ENCODE measurements at regions not wholly inside any gene's neighbourhood (a gene's known extent, or its start where the extent isn't known, plus 50 kb on each side); places are given as distances from the start of the nearest gene placed in this dataset.

GRCh38 chr3:145387211-145387610 is 773.8 kb downstream of the PLOD2 start:
- Histone ChIP-seq H3K79me2 (replicated peaks; ENCODE audit: insufficient read depth, low read length) (no peaks in the 10 kb centered on the region), H2AFZ (ENCODE audit: low read depth, low read length) (no peak overlapping the region), H4K20me1 (ENCODE audit: insufficient read depth) (no peaks in the 10 kb centered on the region), H3F3A (ENCODE audit: insufficient read depth, low read length, poor library complexity, severe bottlenecking) (no peaks in the 10 kb centered on the region), H3K9ac (ENCODE audit: low read length) (no peak overlapping the region), H3K36me3 (ENCODE audit: insufficient read depth, low read length) (no peaks in the 10 kb centered on the region), H3K4me2 (ENCODE audit: low read length) (no peak overlapping the region), H3K9me2 (ENCODE audit: insufficient read depth, low read length) (no peaks in the 10 kb centered on the region), H3K9me3 (ENCODE audit: low read length) (no peaks in the 10 kb centered on the region), H3K27ac (ENCODE audit: low read length) (no peak overlapping the region), H3K27me3 (ENCODE audit: insufficient read depth, low read depth, low read length) (no peaks in the 10 kb centered on the region), H3K4me3 (ENCODE audit: low read length) (no peak overlapping the region)
- no peak for TF ChIP-seq EP300 (conservative IDR thresholded peaks at IDR 0.05; ENCODE audit: poor library complexity, severe bottlenecking)
- no peak for TF ChIP-seq RAD21 (conservative IDR thresholded peaks at IDR 0.05)
- no peak for TF ChIP-seq EZH2 (IDR thresholded peaks at IDR 0.05; ENCODE audit: borderline replicate concordance, insufficient read depth, low read length, poor library complexity, severe bottlenecking)
- TF ChIP-seq MXI1 (conservative IDR thresholded peaks at IDR 0.05; ENCODE audit: poor library complexity, severe bottlenecking): no peak
- no peak for TF ChIP-seq SMC3 (conservative IDR thresholded peaks at IDR 0.05; ENCODE audit: poor library complexity)
- no peak for TF ChIP-seq TAF1 (IDR thresholded peaks at IDR 0.05; ENCODE audit: low read depth)

GRCh38 chr3:145395421-145395820 is 765.6 kb downstream of the PLOD2 start:
- Histone ChIP-seq H3K9ac (ENCODE audit: low read length) (no peak overlapping the region), H3F3A (ENCODE audit: insufficient read depth, low read length, poor library complexity, severe bottlenecking) (no peaks in the 10 kb centered on the region), H3K27ac (ENCODE audit: low read length) (no peak overlapping the region), H4K20me1 (ENCODE audit: insufficient read depth) (no peaks in the 10 kb centered on the region), H3K27me3 (ENCODE audit: insufficient read depth, low read depth, low read length) (no peaks in the 10 kb centered on the region), H3K36me3 (ENCODE audit: insufficient read depth, low read length) (no peaks in the 10 kb centered on the region), H3K9me3 (ENCODE audit: low read length) (no peaks in the 10 kb centered on the region), H3K4me3 (ENCODE audit: low read length) (no peak overlapping the region), H2AFZ (ENCODE audit: low read depth, low read length) (no peak overlapping the region), H3K79me2 (replicated peaks; ENCODE audit: insufficient read depth, low read length) (no peaks in the 10 kb centered on the region), H3K4me2 (ENCODE audit: low read length) (no peak overlapping the region), H3K9me2 (ENCODE audit: insufficient read depth, low read length) (no peaks in the 10 kb centered on the region)
- TF ChIP-seq SMC3 (conservative IDR thresholded peaks at IDR 0.05; ENCODE audit: poor library complexity): no peak
- TF ChIP-seq MXI1 (conservative IDR thresholded peaks at IDR 0.05; ENCODE audit: poor library complexity, severe bottlenecking): no peak
- TF ChIP-seq RAD21 (conservative IDR thresholded peaks at IDR 0.05): no peak
- no peak for TF ChIP-seq POLR2AphosphoS5 (IDR thresholded peaks at IDR 0.05)
- no peak for TF ChIP-seq EP300 (conservative IDR thresholded peaks at IDR 0.05; ENCODE audit: poor library complexity, severe bottlenecking)
- no peak for TF ChIP-seq CTCF (IDR thresholded peaks at IDR 0.05; ENCODE audit: poor library complexity, severe bottlenecking)
- no peak for TF ChIP-seq REST (IDR thresholded peaks at IDR 0.05; ENCODE audit: borderline replicate concordance)
- TF ChIP-seq TAF1 (IDR thresholded peaks at IDR 0.05; ENCODE audit: low read depth): no peak
- no peak for TF ChIP-seq EZH2 (IDR thresholded peaks at IDR 0.05; ENCODE audit: borderline replicate concordance, insufficient read depth, low read length, poor library complexity, severe bottlenecking)
